ENCODE measurements at regions not wholly inside any gene's neighbourhood (a gene's known extent, or its start where the extent isn't known, plus 50 kb on each side); places are given as distances from the start of the nearest gene placed in this dataset.

DNA sequence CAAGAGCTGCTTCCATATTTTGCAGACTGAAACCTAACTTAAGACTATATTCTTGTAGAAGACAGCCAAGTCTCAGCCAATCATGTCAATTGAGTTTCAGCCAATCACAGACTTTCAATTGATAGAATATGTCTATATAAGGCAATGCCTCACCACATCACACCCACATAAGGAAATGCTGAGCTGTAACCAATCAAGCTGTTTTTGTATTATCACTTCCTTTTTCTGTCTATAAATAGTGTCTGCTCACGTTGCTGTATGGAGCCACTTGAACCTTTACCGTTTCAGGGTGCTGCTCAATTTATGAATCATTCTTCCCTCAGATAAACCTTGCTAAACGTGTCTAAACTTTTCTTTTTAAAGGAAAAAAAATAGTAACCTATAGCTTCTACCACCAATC lies 1554.4 kb upstream of the LRRTM1 start:
- no peak for TF ChIP-seq SETDB1 (IDR thresholded peaks at IDR 0.05; ENCODE audit: insufficient read length, low read length)
- TF ChIP-seq ZBTB7A (tag by site-specific recombination; IDR thresholded peaks at IDR 0.05; ENCODE audit: low read depth), result no peak
- TF ChIP-seq, protein P1, sequence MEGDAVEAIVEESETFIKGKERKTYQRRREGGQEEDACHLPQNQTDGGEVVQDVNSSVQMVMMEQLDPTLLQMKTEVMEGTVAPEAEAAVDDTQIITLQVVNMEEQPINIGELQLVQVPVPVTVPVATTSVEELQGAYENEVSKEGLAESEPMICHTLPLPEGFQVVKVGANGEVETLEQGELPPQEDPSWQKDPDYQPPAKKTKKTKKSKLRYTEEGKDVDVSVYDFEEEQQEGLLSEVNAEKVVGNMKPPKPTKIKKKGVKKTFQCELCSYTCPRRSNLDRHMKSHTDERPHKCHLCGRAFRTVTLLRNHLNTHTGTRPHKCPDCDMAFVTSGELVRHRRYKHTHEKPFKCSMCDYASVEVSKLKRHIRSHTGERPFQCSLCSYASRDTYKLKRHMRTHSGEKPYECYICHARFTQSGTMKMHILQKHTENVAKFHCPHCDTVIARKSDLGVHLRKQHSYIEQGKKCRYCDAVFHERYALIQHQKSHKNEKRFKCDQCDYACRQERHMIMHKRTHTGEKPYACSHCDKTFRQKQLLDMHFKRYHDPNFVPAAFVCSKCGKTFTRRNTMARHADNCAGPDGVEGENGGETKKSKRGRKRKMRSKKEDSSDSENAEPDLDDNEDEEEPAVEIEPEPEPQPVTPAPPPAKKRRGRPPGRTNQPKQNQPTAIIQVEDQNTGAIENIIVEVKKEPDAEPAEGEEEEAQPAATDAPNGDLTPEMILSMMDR (tag by site-specific recombination; IDR thresholded peaks at IDR 0.05), result no peak
- TF ChIP-seq ZNF311 (tag by site-specific recombination; IDR thresholded peaks at IDR 0.05; ENCODE audit: borderline replicate concordance), result no peak
- TF ChIP-seq ZNF10 (tag by site-specific recombination; IDR thresholded peaks at IDR 0.05), result no peak
- TF ChIP-seq, protein P2, sequence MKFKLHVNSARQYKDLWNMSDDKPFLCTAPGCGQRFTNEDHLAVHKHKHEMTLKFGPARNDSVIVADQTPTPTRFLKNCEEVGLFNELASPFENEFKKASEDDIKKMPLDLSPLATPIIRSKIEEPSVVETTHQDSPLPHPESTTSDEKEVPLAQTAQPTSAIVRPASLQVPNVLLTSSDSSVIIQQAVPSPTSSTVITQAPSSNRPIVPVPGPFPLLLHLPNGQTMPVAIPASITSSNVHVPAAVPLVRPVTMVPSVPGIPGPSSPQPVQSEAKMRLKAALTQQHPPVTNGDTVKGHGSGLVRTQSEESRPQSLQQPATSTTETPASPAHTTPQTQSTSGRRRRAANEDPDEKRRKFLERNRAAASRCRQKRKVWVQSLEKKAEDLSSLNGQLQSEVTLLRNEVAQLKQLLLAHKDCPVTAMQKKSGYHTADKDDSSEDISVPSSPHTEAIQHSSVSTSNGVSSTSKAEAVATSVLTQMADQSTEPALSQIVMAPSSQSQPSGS (tag by site-specific recombination; IDR thresholded peaks at IDR 0.05; ENCODE audit: low read depth), result no peak

Measured in HEK293 (cell line).